ENCODE measurements at regions not wholly inside any gene's neighbourhood (a gene's known extent, or its start where the extent isn't known, plus 50 kb on each side); places are given as distances from the start of the nearest gene placed in this dataset.

DNA sequence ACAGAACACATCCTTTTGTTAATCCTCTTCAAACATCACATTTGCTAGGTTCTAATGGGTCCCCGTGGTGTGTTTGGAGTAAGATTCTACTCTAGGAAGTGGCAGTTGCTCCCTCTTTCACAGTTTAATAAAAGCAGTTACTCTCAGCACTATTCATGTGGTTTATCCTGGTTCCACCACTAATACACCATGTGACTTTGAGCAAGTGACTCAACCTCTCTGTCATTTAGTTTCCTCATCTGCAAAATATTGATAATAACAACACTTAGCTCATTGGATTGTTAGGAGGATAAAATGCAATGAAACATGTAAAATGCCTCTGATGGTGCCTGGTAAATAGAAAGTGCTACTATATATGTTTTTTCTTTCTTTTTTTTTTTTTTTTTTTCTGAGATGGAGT is 488.0 kb upstream of the NOX3 start:
- no peak for TF ChIP-seq EZH2 (IDR thresholded peaks at IDR 0.05; ENCODE audit: insufficient read depth, poor library complexity, severe bottlenecking)
- no peak for TF ChIP-seq EZH2phosphoT487 (IDR thresholded peaks at IDR 0.05; ENCODE audit: insufficient read depth, low read depth)

Measured in GM23248 (cell line).